ENCODE measurements at regions not wholly inside any gene's neighbourhood (a gene's known extent, or its start where the extent isn't known, plus 50 kb on each side); places are given as distances from the start of the nearest gene placed in this dataset.

DNA sequence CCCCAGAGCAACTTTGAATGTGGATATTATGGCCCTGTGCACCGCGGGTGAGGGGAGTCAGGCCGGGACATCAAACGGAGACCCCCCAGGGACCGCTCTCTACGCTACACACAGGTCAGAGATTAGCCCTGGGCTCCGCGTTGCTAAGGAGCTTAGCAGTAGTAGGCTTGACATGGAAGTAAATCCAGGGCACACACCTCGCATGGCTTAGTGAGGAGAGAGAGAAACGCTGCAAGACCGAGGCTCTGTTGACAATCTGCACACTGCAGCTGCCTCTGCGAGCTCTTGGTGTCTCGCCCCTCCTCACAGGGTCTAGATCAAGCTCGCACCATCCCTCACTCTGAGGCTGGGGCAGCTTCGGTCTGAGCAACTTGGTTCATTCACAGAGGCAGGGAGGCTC lies 116.1 kb upstream of the CDH4 start:
- no peak for DNase-seq (ENCODE audit: low read depth in 2 of 2)

DNA sequence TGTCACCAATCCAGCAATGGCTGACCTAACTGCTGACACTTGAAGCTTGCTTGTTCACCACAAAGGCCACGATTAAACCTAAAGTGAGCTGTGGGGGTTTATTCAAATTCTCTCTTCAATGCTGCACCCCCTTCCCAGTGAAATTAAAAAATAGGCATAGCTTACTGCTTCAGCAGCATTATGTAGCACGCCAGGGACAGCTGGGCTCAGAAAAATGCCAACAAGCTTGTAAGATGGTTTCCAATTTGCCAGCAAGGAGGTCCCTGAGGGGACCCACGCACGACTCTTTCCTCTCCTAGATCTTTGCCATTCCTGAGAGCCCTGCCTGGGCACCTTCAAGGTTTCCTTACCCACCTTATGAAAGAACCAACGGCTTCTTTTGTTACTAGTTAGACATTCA lies 113.5 kb upstream of the CDH4 start:
- DNase-seq (ENCODE audit: low read depth in 2 of 2), result no peak

- no peak for DNase-seq (ENCODE audit: low read depth in 2 of 2)
Observed at GRCh38 chr20:61139031-61139430, 113.0 kb upstream of the CDH4 start.

GRCh38 chr20:61140576-61140975 lies 111.5 kb upstream of the CDH4 start:
- no peak for DNase-seq (ENCODE audit: low read depth in 2 of 2)

- DNase-seq (ENCODE audit: low read depth in 2 of 2), result no peak
Observed at GRCh38 chr20:61146023-61146422, 106.0 kb upstream of the CDH4 start.

DNA sequence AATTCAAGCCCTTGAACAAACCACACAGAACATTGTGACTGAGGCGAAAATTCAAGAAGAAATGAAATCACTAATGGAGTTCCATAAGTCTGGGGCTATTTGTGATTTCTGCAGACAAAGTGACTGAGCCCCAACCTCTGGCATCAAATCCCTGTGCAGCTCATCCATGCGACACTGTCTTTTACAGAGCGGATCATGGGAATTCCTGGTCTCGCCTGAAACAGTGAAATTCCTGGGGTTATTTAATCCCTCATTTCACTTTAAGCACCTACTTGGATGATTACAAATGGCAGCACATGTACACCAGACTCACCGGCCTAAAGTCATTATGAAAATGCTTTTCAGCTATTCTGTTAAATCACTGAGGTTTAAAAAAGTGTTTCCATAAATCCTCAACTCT lies 102.4 kb upstream of the CDH4 start:
- no peak for DNase-seq (ENCODE audit: low read depth in 2 of 2)

GRCh38 chr20:61157301-61157700 lies 94.8 kb upstream of the CDH4 start:
- DNase-seq (ENCODE audit: low read depth in 2 of 2), result no peak

DNA sequence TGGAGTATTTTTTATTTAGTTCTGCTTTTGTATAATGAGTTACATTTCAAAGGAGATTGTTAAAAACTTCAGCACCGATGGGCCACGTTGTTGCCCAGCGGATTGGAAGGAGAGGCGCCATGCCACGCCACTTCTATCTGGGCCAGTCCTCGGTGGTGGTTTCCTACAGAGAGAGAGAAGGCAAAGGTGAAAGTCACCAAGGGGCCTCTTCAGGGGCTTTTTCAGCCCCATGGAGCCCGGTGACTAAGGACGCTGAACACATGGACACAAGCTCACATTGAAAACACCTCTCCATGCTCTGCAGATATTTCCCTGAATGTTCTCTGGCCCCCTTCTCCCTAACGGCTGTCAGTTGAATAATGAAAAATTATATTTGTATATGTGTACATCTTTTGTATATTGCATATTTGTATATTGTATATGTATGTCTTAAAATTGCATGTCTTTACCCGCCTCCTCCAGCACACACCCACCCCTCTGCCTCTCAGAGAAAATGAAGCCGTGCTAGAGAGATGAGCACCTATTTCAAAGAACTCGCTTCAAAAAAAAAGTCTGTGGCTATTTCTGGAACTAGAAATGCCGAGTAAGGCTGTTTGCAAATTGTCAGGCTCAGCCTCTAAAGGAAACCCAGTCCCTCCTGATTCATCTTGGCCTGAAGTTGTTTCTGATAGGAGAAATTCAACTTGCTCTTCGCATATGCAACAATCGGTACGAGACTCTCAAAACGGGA lies 91.9 kb upstream of the CDH4 start:
- no peak for DNase-seq (ENCODE audit: low read depth in 2 of 2)

- no peak for DNase-seq (ENCODE audit: low read depth in 2 of 2)
Observed at GRCh38 chr20:61161726-61162390, 90.2 kb upstream of the CDH4 start.

- DNase-seq (ENCODE audit: low read depth in 2 of 2), result no peak
Observed at GRCh38 chr20:61162451-61162850, 89.6 kb upstream of the CDH4 start.

- no peak for DNase-seq (ENCODE audit: low read depth in 2 of 2)
Observed at GRCh38 chr20:61163031-61163430, 89.0 kb upstream of the CDH4 start.

- DNase-seq (ENCODE audit: low read depth in 2 of 2), result no peak
Observed at GRCh38 chr20:61166324-61166723, 85.7 kb upstream of the CDH4 start.

GRCh38 chr20:61168605-61169004 lies 83.5 kb upstream of the CDH4 start:
- no peak for DNase-seq (ENCODE audit: low read depth in 2 of 2)

DNA sequence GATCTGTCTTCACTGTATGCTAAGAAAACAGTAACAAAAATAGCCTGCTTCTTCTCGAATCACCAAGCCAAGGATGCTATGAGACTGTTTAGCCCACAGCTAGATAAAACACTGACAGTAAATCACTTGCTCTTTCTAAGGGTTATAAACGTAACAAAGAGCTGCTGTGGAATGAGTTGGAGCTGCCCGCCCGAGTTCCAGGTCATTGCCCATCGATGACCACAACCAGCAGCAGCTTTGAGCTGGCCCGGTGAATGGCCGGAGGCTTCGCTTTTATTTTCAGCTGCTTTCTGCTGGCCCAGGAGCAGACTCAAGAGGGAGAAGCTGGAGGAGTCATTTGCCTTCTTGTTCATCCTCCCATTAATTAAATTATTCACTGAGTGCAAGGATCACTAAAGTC lies 82.2 kb upstream of the CDH4 start:
- DNase-seq (ENCODE audit: low read depth in 2 of 2), result no peak

GRCh38 chr20:61170496-61171320 lies 81.4 kb upstream of the CDH4 start:
- DNase-seq (ENCODE audit: low read depth in 2 of 2), result no peak

DNA sequence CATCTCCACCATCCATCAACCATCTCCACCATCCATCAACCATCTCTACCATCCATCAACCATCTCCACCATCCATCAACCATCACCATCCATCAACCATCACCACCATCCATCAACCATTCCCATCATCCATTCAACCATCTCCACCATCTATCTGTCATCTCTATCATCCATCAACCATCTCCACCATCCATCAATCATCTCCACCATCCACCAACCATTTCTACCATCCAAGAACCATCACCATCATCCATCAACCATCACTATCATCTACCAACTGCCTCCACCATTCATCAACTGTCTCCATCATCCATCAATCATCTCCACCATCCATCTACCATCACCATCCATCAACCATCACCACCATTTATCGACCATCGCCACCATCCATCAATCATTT lies 78.8 kb upstream of the CDH4 start:
- no peak for DNase-seq (ENCODE audit: low read depth in 2 of 2)

DNA sequence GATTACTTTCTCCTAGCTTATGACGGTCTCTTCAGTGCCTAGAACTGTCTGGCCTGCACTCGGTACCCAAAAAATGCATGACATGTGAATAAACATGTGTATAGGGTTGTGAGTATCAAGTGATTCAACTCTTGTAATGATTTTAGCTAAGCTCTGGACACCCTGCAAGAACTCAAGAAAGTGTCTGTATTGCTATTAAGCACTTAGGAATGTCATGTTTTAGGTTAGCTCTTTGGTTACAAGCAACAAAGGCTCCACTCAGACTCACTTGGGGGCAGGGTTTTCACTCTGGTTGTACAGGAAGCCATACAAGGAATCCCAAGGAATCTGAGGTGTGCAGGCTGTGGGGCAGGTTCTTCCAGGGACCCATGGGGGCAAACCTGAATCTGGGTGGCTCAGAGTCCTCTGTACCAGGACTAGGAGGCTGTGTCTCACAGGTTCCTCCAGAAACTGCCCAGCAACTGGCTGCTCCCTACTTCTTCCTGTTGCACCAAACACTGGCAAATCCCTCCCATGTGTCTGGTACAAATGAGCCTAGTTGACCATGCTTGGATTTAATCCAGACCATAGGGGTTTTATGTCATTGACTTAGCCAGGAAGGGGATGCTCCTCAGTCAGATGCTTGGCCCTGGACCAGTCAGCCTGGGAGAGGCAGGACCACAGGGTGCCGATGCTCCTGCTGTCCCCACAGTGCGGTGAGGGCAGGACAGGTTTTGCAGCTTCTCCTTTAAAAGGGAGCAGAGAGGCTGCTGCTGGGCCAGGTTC lies 77.9 kb upstream of the CDH4 start:
- no peak for DNase-seq (ENCODE audit: low read depth in 2 of 2)

GRCh38 chr20:61176874-61177273 lies 75.2 kb upstream of the CDH4 start:
- no peak for DNase-seq (ENCODE audit: low read depth in 2 of 2)

DNA sequence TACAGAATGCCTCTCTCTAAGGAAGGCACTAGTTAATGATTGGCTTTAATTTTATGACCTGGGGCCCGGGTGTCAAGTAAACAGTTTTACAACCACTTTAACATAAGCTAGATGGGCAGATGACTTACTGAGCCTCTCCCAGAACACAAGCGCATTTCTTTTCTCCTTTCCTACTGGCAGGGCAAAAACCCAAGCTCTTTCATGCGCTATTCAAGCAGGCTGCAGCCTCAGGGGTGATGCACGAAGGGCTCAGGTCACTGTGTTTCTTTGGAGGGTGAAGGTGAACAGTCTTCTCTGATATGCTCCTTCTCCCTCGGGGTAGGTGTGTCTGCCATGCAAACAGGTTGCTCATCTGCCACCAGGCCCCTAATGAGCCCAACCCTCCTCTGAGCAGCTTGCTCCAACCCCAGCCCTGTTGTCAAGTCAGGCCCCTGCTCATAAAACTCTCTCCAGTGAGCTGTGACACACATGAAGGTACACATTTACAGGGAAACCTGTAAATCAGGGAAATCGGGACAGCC lies 73.5 kb upstream of the CDH4 start:
- no peak for DNase-seq (ENCODE audit: low read depth in 2 of 2)

DNA sequence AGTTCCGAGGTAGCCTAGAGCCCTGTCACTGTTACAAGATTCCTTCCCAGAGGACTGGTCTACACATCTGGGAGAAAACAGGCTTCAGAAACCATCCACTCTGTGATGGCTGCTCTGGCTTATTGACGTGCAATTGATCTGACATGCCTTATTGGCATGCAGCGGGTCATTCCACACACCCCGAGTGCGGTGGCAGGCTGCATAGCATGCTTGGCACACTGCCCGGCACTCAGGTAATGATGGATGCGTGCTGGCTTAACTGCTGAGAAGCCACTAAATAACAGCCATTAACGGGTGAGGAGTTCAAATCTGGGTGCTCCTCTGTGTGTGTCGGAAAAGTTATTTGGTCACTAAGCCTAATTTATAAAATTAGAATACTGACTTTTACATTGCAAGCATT lies 67.9 kb upstream of the CDH4 start:
- no peak for DNase-seq (ENCODE audit: low read depth in 2 of 2)

DNA sequence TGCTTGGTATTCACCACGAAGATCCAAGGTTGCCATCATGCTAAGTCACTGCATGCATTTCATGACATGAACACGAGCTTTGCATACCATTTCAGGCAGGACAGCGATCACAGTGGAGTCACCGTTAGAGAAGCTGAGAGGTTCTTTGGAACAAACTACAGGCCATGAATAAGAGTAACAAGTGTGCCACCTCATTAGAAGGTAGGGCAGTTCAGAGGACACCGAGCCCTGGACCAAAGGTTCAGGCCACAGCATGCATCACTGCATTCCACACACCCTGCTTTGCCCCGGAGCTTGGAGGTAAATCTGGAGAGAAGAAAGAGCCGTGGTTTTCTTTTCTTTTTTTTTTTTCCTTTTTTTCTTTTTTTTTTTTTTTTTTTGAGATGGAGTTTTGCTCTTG lies 66.9 kb upstream of the CDH4 start:
- DNase-seq (ENCODE audit: low read depth in 2 of 2), result no peak
